Embryonic facial prominence (tissue), 1 donor: ENCODE measurements at regions not wholly inside any gene's neighbourhood (a gene's known extent, or its start where the extent isn't known, plus 50 kb on each side); places are given as distances from the start of the nearest gene placed in this dataset.

Source experiments
- DNase-seq: peaks from one replicate; pipeline ENCODE4 v3.0.0-alpha.2; 2016; ENCODE audit errors: extremely low spot score

GRCh38 chr9:99365233-99365980 is 143.3 kb downstream of the SEC61B start:
- DNase-seq = no peak

- DNase-seq = no peak
Measured at GRCh38 chr9:99366183-99366582, 144.1 kb downstream of the SEC61B start.

- DNase-seq = no peak
Measured at GRCh38 chr9:99366621-99367020, 144.5 kb downstream of the SEC61B start.

GRCh38 chr9:99368341-99369326 is 146.6 kb downstream of the SEC61B start:
- DNase-seq = peak; percentile 70

GRCh38 chr9:99369327-99369722 is 147.2 kb downstream of the SEC61B start:
- no peak for DNase-seq

GRCh38 chr9:99370376-99370775 is 148.3 kb downstream of the SEC61B start:
- DNase-seq = no peak

- no peak for DNase-seq
Measured at GRCh38 chr9:99371376-99371775, 149.3 kb downstream of the SEC61B start.

GRCh38 chr9:99373912-99374311 is 151.8 kb downstream of the SEC61B start:
- no peak for DNase-seq

GRCh38 chr9:99374793-99375192 is 152.7 kb downstream of the SEC61B start:
- DNase-seq = no peak

- DNase-seq = no peak
Measured at GRCh38 chr9:99375481-99375880, 153.4 kb downstream of the SEC61B start.

- no peak for DNase-seq
Measured at GRCh38 chr9:99377790-99378775, 156.0 kb downstream of the SEC61B start.

- no peak for DNase-seq
Measured at GRCh38 chr9:99383536-99383935, 161.5 kb downstream of the SEC61B start.

- DNase-seq = no peak
Measured at GRCh38 chr9:99385215-99385614, 163.1 kb downstream of the SEC61B start.

GRCh38 chr9:99385814-99386279 is 163.8 kb downstream of the SEC61B start:
- no peak for DNase-seq

- no peak for DNase-seq
Measured at GRCh38 chr9:99387431-99387830, 165.3 kb downstream of the SEC61B start.

- DNase-seq = no peak
Measured at GRCh38 chr9:99389087-99390033, 167.3 kb downstream of the SEC61B start.

- no peak for DNase-seq
Measured at GRCh38 chr9:99391937-99392594, 170.0 kb downstream of the SEC61B start.

GRCh38 chr9:99392986-99393385 is 170.9 kb downstream of the SEC61B start:
- DNase-seq = no peak

GRCh38 chr9:99393993-99394392 is 171.9 kb downstream of the SEC61B start:
- no peak for DNase-seq

- DNase-seq = no peak
Measured at GRCh38 chr9:99398241-99398640, 176.2 kb downstream of the SEC61B start.
